Stimulated activated CD4-positive, alpha-beta T cell treated with anti-CD3 and anti-CD28 coated beads, Interleukin-1b, Interleukin-23, amount 100 ng/mL, for 1 hour (primary cell): ENCODE measurements at regions not wholly inside any gene's neighbourhood (a gene's known extent, or its start where the extent isn't known, plus 50 kb on each side); places are given as distances from the start of the nearest gene placed in this dataset.

Experiments
- DNase-seq, 2 donors: peaks; one replicate each; pipeline ENCODE4 v3.0.0-alpha.2; 2020; ENCODE audit warnings: low read depth in 2 of 2

GRCh38 chr4:180372691-180373090, 1870.5 kb upstream of the TENM3 start:
- DNase-seq, result no peak

DNA sequence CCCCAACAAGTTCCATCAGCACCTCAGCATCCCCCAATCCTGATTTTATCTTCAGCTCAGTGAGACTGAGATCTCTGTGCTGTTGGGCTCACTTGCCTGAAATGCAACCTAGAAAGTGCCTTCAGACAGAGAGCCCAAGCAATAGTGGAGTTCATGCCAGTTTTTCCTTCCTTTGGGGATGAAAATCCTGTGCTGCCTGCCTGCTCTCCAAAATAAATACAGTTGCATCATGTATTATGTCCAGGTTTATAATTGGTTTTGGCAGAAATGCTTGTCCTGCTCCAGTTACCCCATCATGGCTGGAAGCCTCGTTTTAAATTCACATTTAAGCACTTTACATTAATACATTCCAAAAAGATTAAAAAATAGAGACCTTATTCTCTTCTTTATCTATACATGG, 1865.5 kb upstream of the TENM3 start:
- DNase-seq, result no peak

GRCh38 chr4:180380733-180381132, 1862.5 kb upstream of the TENM3 start:
- no peak for DNase-seq

DNA sequence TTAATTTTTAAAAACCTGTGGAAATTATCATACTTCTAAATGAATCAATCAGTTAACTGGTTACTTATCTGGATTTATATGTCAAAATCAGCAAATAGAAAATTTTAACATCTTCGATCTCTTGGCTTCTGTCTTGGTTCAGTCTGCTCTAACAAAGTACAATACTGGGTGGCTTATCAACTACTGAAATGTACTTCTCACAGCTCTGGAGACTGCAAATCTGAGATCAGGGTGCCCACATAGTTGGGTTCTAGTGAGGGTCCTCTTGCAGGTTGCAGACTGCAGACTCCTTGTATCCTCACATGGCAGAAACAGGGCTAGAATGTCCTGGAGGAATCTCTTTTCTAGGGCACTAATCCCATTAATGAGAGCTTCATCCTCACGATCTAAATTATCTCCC, 1851.6 kb upstream of the TENM3 start:
- no peak for DNase-seq

DNA sequence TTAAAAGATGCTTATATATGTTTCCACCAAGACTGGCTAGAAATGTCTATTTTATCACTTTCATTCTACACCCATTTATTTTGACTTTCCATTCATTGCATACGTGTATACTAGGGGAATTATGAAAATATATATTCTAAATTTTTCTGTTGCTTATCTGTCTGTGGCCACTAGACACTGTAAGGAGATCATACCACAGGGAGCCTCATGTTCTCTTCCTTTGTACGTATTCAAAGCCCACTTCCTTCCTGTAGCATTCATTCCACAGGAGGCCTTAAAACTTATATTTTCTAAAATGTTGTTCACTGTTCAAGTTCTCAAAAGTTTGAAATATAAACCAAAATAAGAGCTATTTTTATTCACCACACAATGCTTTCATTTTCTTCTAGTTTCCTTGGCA, 1848.9 kb upstream of the TENM3 start:
- DNase-seq, result no peak

DNA sequence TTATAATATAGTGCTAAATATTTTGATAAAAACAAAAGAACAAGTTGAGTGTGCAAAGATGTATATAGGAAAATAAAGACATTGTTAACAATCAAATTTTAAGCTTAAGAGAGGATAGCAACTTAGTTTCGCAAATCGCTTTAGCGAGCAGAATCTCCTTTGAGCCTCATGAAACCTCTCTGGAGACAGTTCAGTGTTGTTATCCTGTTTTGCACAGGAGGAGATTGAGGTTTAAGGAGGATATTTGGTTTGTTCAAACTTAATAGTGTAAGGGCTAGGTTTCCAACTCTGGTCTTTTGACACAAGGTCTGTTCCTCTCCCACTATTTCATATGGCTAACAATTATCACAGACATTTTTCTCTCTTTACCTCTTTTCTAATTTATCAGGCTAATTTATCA, 1848.5 kb upstream of the TENM3 start:
- no peak for DNase-seq

- no peak for DNase-seq
These were observed 1844.6 kb upstream of the TENM3 start for GRCh38 chr4:180398564-180398963.

DNA sequence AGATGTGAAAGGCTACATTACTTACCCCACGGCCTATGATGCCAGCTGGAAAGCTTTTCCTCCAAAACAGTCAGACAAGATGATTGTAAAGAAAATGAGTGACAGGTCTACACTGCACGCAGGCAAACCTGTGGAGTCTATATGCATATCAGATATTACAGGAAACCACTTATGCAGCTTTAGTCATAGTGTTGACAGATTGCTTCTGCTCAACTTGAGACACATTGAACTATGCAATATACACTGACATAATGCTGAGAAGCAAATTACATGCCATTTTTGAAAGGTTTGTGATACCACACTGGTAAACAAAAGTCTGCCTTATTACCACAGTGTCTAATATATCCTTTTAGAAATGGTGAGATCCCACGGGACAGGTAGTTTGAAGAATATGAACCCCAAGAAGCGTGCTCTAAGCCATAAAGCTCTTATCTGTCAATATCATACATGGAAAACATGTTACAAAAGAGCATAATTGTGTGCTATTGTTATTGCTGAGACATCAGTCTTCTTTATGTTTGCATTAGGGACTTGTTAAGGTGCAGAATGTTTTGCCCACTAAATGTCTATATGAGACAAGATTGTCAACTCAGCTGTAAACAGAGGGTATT, 1835.8 kb upstream of the TENM3 start:
- DNase-seq, result no peak

- no peak for DNase-seq
These were observed 1824.2 kb upstream of the TENM3 start for GRCh38 chr4:180418819-180419531.

- DNase-seq, result no peak
These were observed 1820.1 kb upstream of the TENM3 start for GRCh38 chr4:180422989-180423711.

DNA sequence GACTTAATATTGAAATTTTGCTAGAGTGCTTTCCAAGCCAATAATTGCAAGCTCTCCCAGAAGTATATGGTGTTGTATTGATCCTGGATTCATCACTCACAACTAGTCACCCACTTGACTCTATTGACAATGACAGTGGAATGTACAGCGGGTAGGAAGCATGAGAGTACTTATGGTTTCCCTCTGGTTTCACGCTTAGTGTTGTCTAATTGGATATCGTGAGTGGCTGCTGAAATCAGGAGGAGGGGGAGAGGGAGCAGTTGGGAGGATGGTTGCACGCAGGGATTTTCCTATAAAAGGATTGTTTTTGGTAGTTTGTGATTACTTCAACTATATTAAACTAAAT, 1819.5 kb upstream of the TENM3 start:
- DNase-seq, result no peak

DNA sequence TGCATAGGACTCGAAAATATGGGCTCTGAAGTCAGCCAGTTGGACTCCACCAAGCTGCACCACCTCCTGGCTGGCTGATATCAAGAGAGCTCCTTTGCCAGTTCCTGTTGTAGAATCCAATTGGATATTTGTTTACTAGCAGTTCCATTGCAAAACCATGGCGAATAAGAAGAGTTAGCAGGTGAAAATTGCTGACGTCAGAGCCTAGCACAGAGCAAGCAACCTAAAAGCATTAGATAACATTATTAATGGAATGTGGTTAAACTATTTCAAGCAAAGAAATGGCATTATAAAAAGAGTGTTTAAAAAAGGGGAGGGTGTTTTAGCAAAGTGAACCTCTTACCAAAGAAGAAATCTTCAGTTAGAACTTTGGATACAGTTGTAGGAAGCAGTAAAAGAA, 1816.3 kb upstream of the TENM3 start:
- DNase-seq, result no peak

DNA sequence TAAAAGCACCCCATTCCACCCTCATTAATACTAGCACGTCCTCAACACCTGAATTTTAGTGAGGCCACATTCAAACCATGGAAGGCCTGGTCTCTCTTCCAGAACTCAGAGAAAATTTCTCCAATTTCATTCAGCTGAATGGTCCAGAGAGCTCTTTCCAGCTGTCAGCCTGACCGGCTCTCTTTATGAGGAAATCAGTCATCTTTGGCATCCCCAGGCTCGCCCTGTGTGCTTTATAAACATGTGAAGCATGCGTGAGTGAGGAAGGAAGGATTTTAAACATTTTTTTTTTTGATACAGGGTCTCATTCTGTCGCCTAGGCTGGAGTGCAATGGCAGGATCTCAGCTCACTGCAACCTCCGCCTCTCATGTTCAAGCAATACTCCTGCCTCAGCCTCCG, 1812.9 kb upstream of the TENM3 start:
- no peak for DNase-seq

DNA sequence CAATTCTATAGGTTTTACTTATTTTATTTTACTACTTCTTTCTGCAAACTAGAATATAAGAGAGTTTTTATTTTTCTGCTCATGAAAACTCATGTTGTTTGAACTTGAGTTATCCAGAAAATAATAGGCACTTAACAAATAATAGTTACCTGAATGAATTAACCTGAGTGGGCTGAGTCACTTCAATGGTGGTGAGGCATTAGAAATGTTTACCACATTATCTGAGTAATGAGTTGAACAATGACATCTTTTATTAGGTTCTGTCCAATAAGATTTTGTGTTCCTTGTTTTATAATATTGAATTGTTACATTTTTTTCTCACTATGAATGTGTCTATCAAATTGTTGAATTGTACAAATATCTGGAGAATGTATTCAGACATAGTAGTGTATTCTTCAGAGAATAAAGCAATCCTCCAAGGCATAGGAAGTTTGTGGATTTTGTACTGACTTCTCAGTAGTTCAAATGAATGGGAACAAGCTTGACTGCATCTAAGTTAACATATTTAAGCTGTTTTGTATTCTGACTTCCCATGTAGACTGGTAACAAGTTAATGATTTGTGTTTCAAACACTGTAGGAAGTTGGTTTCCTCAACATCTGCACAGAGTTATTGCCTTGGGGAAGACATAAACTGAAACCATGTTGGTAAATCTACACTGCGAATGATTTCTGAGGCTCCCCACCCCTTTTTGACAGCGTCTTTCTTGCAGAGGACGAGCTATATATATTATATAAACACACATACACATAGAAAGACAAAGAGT, 1808.9 kb upstream of the TENM3 start:
- no peak for DNase-seq

DNA sequence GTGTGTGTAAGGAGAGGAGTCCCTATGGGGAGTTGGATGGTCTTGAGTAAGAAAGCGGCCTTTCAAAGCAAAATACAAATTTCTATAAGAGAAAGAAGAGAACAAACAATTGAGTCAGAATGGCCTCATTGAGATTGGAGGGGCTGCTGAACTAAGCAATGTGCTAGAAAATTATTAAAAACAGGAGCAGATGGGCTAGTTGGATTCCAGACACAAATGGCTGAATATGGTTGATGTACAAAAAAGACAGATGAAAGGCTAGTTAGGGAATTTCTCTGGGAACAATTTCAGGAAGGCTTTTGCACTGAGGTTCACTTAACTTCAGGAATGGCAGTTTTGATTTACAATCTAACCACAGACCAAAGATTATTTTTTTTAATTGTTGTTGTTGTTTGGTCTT, 1806.8 kb upstream of the TENM3 start:
- no peak for DNase-seq

GRCh38 chr4:180437601-180438000, 1805.6 kb upstream of the TENM3 start:
- no peak for DNase-seq

- no peak for DNase-seq
These were observed 1794.9 kb upstream of the TENM3 start for GRCh38 chr4:180448306-180448705.

DNA sequence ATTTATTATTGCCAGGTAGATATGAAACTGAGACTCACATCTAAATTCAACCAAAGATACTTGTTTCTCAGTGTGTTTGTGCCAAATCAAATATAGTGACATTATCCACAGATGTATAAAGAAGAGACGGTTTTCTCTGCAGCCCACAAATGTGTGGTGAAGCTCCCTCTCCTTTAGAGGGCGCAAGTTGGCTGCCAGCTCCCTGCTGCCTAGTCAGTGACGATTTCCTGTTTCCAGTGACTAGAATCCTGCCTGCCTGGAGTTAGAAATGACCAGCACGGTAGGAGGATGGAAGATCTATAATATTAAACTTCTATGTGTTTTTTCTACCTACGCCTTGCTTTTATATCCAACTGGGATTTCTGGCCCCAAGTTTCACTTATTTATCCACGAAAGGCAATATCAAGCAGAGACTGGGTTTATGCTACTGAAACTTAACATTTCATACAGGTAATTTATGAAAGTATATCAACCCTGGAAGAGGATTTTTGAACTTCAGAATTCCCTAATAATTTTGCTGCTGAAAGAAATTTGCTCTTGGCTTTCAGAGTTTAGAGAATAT, 1793.7 kb upstream of the TENM3 start:
- DNase-seq, result no peak

GRCh38 chr4:180455226-180455625, 1788.0 kb upstream of the TENM3 start:
- DNase-seq, result no peak

DNA sequence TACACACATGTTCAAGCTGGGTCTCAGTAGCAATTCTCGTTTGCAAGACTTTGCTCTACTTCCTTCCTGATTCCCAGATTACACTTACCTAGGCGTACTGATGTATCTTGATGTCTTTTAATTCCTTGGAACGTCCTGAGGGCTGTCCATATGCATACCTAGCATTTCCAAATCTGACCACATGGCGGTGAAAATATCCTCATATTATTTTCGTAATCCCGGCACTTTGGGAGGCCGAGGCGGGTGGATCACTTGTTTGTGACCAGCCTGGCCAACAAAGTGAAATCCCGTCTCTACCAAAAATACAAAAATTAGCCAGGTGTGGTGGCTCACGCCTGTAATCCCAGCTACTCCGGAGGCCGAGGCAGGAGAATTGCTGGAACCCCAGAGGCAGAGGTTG, 1786.3 kb upstream of the TENM3 start:
- no peak for DNase-seq

DNA sequence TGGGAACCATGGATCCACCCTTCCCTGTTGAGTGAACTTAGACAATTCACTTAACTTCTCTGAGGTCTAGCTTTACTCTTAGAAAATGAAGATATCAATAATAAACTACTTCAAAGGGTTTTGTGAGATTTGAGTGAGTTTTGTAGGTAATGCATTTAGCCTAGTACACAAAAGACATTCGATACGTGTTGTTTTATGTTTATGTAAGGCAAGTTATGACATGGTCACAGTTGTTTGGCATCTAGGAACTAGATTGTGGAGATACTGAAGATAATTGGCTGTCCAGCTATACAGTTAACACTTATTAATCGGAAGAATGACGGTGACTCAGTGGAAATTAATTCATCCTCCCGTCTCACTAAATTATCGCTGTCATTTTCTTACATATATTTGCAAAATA, 1781.1 kb upstream of the TENM3 start:
- DNase-seq, result no peak

DNA sequence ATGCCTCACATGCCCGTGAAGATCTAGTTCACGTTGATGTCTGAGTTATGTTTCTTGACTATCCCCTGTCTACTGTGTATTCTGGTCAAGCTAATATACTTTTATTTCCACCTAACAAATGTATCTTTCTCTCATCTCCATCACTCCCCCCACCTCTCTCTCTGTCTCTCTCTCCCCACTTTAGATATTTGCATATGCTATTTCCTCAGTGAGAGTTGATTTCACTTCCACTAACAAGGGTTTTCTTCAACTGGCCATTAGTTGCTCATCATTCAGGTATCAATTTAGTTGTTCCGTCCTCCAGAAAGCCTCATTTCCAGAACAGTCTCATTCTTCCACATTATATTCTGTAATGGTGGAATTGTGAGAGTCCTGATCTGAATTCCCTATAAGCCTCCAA, 1777.8 kb upstream of the TENM3 start:
- no peak for DNase-seq
